Psoas muscle (tissue), 7 donors: ENCODE measurements at regions not wholly inside any gene's neighbourhood (a gene's known extent, or its start where the extent isn't known, plus 50 kb on each side); places are given as distances from the start of the nearest gene placed in this dataset.

Experiments used
- ATAC-seq, 4 donors: fragments of 200-7000 bp; cut with Tn5 transposase; one replicate each; pipeline ENCODE4 v1.9.1; 2020; ENCODE audit warnings: moderate library complexity in 3 of 4, mild to moderate bottlenecking in 2 of 4
- DNase-seq, 2 donors: peaks; one replicate each; pipeline ENCODE4 v3.0.0-alpha.2; 2020
- H3K27ac ChIP-seq: fragments of 200-600 bp; one replicate; pipeline ENCODE4 v1.8.0; 2022
- H3K27me3 ChIP-seq, 3 donors: fragments of 200-600 bp in 1 of 3; one replicate each; pipeline versions ENCODE4 v1.6.1 to v1.8.0; 2013 to 2022; ENCODE audit warnings: low read length in 2 of 3, mild to moderate bottlenecking in 2 of 3, moderate library complexity in 1 of 3; ENCODE audit not compliant: insufficient read depth in 3 of 3
- H3K36me3 ChIP-seq, 2 donors: fragments of 200-600 bp in 1 of 2; one replicate each; pipeline versions ENCODE4 v1.6.1 to v1.8.0; 2013 to 2022; ENCODE audit warnings: low read depth in 1 of 2, mild to moderate bottlenecking in 1 of 2, moderate library complexity in 1 of 2; ENCODE audit not compliant: insufficient read depth in 1 of 2
- H3K4me1 ChIP-seq: fragments of 200-600 bp; one replicate; pipeline ENCODE4 v1.8.0; 2022
- H3K4me3 ChIP-seq: fragments of 200-600 bp; one replicate; pipeline ENCODE4 v1.8.0; 2022; ENCODE audit warnings: mild to moderate bottlenecking
- H3K9me3 ChIP-seq: fragments of 200-600 bp; one replicate; pipeline ENCODE4 v1.8.0; 2022
- CTCF ChIP-seq: fragments of 200-600 bp; IDR thresholded peaks from one replicate; pipeline ENCODE4 v1.8.0; 2022; ENCODE audit warnings: antibody characterized with exemption
- WGBS, 3 donors: extraction: QIAGEN DNeasy Blood & Tissue Kit; methylation state at CpG; one replicate each; pipeline versions ENCODE4 v1.1.6 to v1.1.7; 2013; 5-methylcytosine and 5-hydroxymethylcytosine counted together
- intact Hi-C, 2 donors: fragments of 100-400 bp; cut with DNase I; formaldehyde crosslinking; loops; one replicate each; pipeline versions ENCODE4 v1.11.0 to v1.14.2; 2022
- donor health status: healthy with polysubstance abuse.
- donor health status: DM: no; HTN: no; CAD: no; lungs with moderate emphysema.
- donor health status: Bipolar disorder and iron deficiency.
- donor health status: healthy.
- donor health status: DM: yes; HTN: yes; CAD: no.
- donor health status: DM: no; HTN: no; CAD: no.
- donor health status: DM: yes; HTN: yes; CAD: no.

GRCh38 chr1:72482736-72483413, 200.5 kb upstream of the NEGR1 start:
- Histone ChIP-seq H3K27me3 (no peaks in the 10 kb centered on the region), H3K4me1 (no peaks in the 10 kb centered on the region), H3K4me3 (no peak overlapping the region), H3K27ac (no peak overlapping the region), H3K9me3 (no peaks in the 10 kb centered on the region), H3K36me3 (no peaks in the 10 kb centered on the region)
- intact Hi-C loops: no loop called here
- no peak for DNase-seq
- ATAC-seq: no peak
- WGBS, 3 donors: 58 to 61% (median 60%) methylated on average over 6 of the region's 6 CpGs
- TF ChIP-seq CTCF: no peak

- ATAC-seq (no peak), DNase-seq (no peak)
- intact Hi-C loops: no loop called here
- H3K27me3 ChIP-seq: no peaks in the 10 kb centered on the region
- no peaks in the 10 kb centered on the region for H3K36me3 ChIP-seq
- H3K9me3 ChIP-seq: no peaks in the 10 kb centered on the region
- WGBS, 3 donors: 87 to 88% (median 88%) methylated on average over 5 of the region's 5 CpGs
- H3K4me3 ChIP-seq: no peak overlapping the region
- H3K4me1 ChIP-seq: no peaks in the 10 kb centered on the region
- TF ChIP-seq CTCF: no peak
- H3K27ac ChIP-seq: no peak overlapping the region
Observed at GRCh38 chr1:72481420-72481970, 199.2 kb upstream of the NEGR1 start.

- Histone ChIP-seq H3K4me3 (no peak overlapping the region), H3K27me3 (no peaks in the 10 kb centered on the region), H3K9me3 (no peaks in the 10 kb centered on the region), H3K36me3 (no peaks in the 10 kb centered on the region), H3K27ac (no peak overlapping the region), H3K4me1 (no peaks in the 10 kb centered on the region)
- WGBS, 3 donors: 62 to 81% (median 76%) methylated on average over 1 of the region's 1 CpG
- no peak for DNase-seq
- intact Hi-C loops: no loop called here
- no peak for TF ChIP-seq CTCF
- ATAC-seq: no peak
Observed at GRCh38 chr1:72466376-72466775, 184.0 kb upstream of the NEGR1 start.

GRCh38 chr1:72462186-72462905, 180.0 kb upstream of the NEGR1 start:
- Histone ChIP-seq H3K27me3 (no peaks in the 10 kb centered on the region), H3K4me3 (no peak overlapping the region), H3K27ac (no peak overlapping the region), H3K36me3 (no peaks in the 10 kb centered on the region), H3K9me3 (no peaks in the 10 kb centered on the region), H3K4me1 (no peaks in the 10 kb centered on the region)
- intact Hi-C loops: no loop called here
- DNase-seq (no peak), ATAC-seq (no peak)
- no peak for TF ChIP-seq CTCF
- 58 to 63% (median 59%) methylated on average over 3 of the region's 3 CpGs for WGBS, 3 donors
